Ectodermal cell (in vitro differentiated cells): ENCODE measurements at regions not wholly inside any gene's neighbourhood (a gene's known extent, or its start where the extent isn't known, plus 50 kb on each side); places are given as distances from the start of the nearest gene placed in this dataset.

Experiments used
- H3K27ac ChIP-seq: 2 replicates; pipeline ENCODE4 v1.7.0; 2013; ENCODE audit warnings: mild to moderate bottlenecking, low read depth, low read length; ENCODE audit not compliant: insufficient read depth, poor library complexity, severe bottlenecking
- H3K27me3 ChIP-seq: 2 replicates; pipeline ENCODE4 v1.7.0; 2013; ENCODE audit warnings: mild to moderate bottlenecking, low read length; ENCODE audit not compliant: insufficient read depth, control insufficient read depth, poor library complexity, severe bottlenecking
- H3K36me3 ChIP-seq: one replicate; pipeline ENCODE4 v1.7.0; 2013; ENCODE audit warnings: low read length; ENCODE audit not compliant: control insufficient read depth, insufficient read depth
- H3K4me1 ChIP-seq: one replicate; pipeline ENCODE4 v1.7.0; 2013; ENCODE audit warnings: low read length; ENCODE audit not compliant: control insufficient read depth, insufficient read depth
- H3K4me3 ChIP-seq: 2 replicates; pipeline ENCODE4 v1.7.0; 2013; ENCODE audit warnings: low read depth, low read length, control low read depth; ENCODE audit not compliant: insufficient read depth
- H3K9me3 ChIP-seq: 2 replicates; pipeline ENCODE4 v1.7.0; 2013; ENCODE audit warnings: mild to moderate bottlenecking, low read length, moderate library complexity; ENCODE audit not compliant: control insufficient read depth
- WGBS, 2 experiments: methylation state at CpG; one replicate each; pipeline ENCODE4 v1.1.7; 2013; ENCODE audit warnings: missing lambda C conversion rate in 2 of 2; 5-methylcytosine and 5-hydroxymethylcytosine counted together

DNA sequence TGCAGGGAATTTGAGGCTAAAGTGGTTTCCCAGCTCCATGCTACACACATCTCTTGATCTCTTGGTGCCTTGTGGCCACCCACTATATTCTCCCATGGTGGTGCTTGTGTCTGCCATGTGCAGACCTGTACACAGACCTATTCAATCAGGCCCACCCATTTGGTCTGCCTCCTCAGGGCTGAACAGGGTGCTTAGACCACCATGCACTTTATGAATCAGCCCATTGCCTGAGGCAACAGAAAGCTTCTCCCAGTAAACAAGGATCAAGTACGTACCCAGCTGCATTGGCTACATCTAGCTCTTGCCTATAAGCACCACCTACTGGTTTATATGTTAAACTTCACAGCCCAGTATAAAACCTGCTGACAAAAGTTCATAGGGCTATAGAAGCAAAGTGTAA lies 664.3 kb upstream of the EDIL3 start:
- Histone ChIP-seq H3K36me3 (no peaks in the 10 kb centered on the region), H3K4me1 (no peaks in the 10 kb centered on the region), H3K27ac (no peak overlapping the region), H3K27me3 (no peaks in the 10 kb centered on the region), H3K9me3 (no peaks in the 10 kb centered on the region), H3K4me3 (no peak overlapping the region)
- 35 to 41% methylated on average over 1 of the region's 1 CpG for WGBS, 2 experiments

DNA sequence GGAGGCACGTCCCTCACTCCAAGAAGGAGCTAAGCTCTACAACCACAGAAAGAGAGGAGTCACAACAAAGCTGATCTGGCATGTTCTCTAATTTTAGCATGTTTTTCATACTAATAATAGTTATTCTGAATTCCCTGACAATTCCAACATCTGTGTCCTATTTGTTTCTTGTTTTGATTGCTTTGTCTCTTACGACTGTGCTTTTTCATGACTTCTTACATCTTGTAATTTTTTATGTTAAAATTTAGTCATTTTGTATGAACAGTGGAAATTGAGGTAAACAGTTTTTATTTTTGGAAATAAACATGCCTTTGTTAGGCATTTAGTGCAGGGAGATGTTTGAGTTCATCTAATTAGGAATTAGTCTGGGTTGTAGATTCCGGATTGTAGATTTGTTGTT lies 668.1 kb upstream of the EDIL3 start:
- no peaks in the 10 kb centered on the region for H3K9me3 ChIP-seq
- no peaks in the 10 kb centered on the region for H3K36me3 ChIP-seq
- H3K4me1 ChIP-seq: no peaks in the 10 kb centered on the region
- no peak overlapping the region for H3K27ac ChIP-seq
- H3K27me3 ChIP-seq: no peaks in the 10 kb centered on the region
- 98 to 100% methylated on average over 2 to 3 of the region's 3 CpGs for WGBS, 2 experiments
- H3K4me3 ChIP-seq: no peak overlapping the region

DNA sequence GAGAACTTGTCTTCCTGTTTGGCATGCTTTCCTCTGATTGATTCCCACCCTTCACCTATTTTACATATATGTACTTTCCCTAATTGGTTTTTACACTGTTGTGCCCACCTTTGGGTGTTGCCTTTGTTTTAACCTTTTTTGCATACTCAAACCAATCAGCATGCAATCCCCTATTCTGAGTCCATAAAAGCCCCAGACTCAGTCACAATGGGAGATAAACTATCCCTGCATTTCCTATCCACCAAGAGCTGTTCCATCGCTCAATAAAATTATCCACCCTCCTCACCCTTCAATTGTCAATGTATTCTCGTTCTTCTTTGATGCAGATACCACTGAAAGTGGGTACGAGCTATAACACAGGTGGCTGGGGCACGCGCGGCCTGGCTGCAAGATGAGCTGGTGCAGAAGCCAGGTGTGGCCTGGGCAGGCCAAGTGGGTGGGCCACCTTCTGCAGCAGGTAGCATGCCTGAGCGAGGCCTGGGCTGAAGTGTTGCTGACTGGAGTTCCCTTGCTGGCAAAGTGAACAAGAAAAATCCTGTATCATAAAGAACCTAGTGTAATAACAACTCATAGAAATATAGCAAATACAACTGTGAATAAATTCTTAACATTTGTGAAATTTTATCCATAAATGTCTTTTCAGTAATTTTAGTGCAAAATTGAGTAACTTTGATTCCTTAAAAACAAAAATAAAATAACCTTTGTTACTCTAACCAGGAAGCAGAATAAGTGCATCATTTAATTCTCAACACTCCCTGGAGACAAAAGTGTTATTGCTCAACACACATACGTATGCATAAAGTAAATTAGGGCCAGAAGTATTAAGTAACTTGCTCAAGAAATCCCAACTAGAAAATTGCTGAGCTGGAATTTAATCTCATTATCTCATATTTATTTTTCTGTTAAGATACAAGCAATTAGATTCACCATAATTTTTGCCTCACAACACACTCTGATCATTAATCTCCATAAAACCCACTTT lies 685.3 kb upstream of the EDIL3 start:
- no peak overlapping the region for H3K27ac ChIP-seq
- no peak overlapping the region for H3K4me3 ChIP-seq
- no peaks in the 10 kb centered on the region for H3K9me3 ChIP-seq
- H3K36me3 ChIP-seq: no peaks in the 10 kb centered on the region
- whole genome bisulfite sequencing, 2 experiments: 90% methylated on average over 7 to 8 of the region's 8 CpGs
- H3K27me3 ChIP-seq: no peaks in the 10 kb centered on the region
- H3K4me1 ChIP-seq: no peaks in the 10 kb centered on the region

DNA sequence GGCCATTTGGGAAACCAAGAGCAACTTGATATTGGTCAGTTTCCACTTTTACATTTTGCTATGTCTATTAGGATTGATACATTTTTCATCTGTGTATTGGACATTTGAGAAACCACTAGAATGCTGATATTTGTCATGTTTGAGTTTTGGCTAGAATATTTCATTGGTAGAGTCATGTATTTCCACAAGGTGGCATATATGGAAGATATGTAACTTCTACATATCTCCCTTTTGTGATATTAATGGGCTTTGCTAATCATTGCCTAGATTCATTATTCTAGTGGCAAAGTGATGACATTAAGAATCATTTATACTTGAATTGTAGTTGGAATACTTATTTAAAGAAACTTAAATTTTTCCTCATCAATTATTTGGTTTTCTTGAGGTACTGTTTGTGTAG lies 692.9 kb upstream of the EDIL3 start:
- Histone ChIP-seq H3K4me1 (no peaks in the 10 kb centered on the region), H3K27ac (no peak overlapping the region), H3K9me3 (no peaks in the 10 kb centered on the region), H3K4me3 (no peak overlapping the region), H3K27me3 (no peaks in the 10 kb centered on the region), H3K36me3 (no peaks in the 10 kb centered on the region)

DNA sequence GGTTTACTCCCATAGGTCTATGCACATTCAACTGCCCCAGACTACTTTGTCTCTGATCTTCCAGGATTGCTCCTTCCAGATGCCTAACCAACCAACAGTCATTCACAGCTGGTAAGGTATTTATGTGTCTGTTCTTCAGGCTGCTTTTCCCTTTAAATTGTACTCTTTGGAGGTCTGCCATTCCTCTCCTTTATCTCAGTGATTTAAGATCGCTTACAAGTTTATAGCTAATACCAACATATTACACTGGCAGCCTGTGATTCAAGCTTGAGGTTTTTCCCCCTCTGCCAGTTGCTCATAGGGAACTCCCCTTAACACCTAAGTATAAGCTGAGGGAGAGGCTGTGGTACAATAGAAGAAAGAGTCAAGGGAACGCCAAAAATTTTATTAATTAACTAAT lies 711.7 kb upstream of the EDIL3 start:
- Histone ChIP-seq H3K36me3 (no peaks in the 10 kb centered on the region), H3K27me3 (no peaks in the 10 kb centered on the region), H3K4me1 (no peaks in the 10 kb centered on the region), H3K9me3 (no peaks in the 10 kb centered on the region), H3K27ac (no peak overlapping the region), H3K4me3 (no peak overlapping the region)
- 98 to 100% methylated on average over 2 of the region's 2 CpGs for WGBS, 2 experiments

DNA sequence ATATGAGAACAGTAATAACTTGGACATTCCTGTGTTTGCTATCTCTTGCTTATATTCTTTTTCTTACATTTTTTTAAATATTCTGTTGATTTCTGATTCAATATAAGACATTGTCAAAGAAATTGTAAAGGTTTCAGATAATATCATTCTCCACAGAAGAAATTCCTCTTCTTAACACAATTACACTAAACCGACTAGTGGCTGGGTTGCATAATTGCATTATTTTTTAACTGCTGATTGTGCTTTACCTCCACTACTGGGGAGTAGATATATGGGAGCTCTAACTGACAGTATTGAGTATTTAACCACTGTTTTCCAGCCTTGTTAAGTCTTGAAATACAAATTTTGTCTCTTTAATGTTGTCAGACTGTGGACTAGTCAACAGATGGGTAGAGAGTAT lies 723.8 kb upstream of the EDIL3 start:
- no peaks in the 10 kb centered on the region for H3K36me3 ChIP-seq
- no peaks in the 10 kb centered on the region for H3K4me1 ChIP-seq
- no peaks in the 10 kb centered on the region for H3K9me3 ChIP-seq
- no peaks in the 10 kb centered on the region for H3K27me3 ChIP-seq
- 45% methylated on average over 1 of the region's 1 CpG; no CpG with 5 or more reads in 1 of the 2 experiments for WGBS, 2 experiments
- H3K27ac ChIP-seq: no peak overlapping the region
- no peak overlapping the region for H3K4me3 ChIP-seq

DNA sequence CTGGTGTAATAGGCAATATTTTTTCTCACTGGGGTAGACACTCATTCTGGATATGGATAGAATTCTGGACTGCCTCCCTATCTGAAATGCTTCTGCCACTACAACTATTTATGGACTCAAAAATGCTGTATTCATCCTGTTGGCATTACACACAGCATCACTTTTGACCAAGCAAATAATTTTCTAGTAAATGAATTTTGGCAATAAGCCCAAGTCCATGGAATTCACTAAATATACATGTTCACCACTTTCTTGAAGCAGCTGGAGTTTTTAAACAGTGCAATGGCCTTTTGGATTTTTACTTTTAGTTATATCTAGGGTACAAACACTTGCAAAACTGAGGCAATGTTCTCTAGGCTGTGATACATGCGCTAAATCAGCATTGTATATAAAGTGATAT lies 724.9 kb upstream of the EDIL3 start:
- Histone ChIP-seq H3K9me3 (no peaks in the 10 kb centered on the region), H3K36me3 (no peaks in the 10 kb centered on the region), H3K27me3 (no peaks in the 10 kb centered on the region), H3K4me3 (no peak overlapping the region), H3K4me1 (no peaks in the 10 kb centered on the region), H3K27ac (no peak overlapping the region)
- WGBS, 2 experiments: 100% methylated on average over 1 of the region's 1 CpG; no CpG with 5 or more reads in 1 of the 2 experiments

DNA sequence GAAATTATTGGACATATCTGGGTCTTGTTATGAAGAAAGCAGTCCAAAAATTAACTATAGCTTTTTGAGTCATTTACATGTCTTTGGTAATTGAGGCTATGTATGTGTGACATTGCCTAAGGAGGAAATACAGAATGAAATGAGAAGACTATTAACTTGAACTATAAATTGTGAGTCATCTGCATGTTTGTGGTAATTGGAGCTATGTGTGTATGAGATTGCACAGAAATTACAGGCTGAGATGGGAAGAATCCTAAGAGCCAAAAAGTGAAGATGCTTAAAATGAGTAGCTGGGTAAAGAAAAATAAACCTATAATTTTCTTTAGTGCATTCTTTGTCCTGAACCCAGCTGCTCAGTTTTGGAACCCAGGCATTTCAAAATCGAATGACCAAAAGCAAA lies 747.6 kb upstream of the EDIL3 start:
- Histone ChIP-seq H3K4me1 (no peaks in the 10 kb centered on the region), H3K36me3 (no peaks in the 10 kb centered on the region), H3K9me3 (no peaks in the 10 kb centered on the region), H3K4me3 (no peak overlapping the region), H3K27ac (no peak overlapping the region), H3K27me3 (no peaks in the 10 kb centered on the region)
- WGBS, 2 experiments: 85 to 94% methylated on average over 1 of the region's 1 CpG

DNA sequence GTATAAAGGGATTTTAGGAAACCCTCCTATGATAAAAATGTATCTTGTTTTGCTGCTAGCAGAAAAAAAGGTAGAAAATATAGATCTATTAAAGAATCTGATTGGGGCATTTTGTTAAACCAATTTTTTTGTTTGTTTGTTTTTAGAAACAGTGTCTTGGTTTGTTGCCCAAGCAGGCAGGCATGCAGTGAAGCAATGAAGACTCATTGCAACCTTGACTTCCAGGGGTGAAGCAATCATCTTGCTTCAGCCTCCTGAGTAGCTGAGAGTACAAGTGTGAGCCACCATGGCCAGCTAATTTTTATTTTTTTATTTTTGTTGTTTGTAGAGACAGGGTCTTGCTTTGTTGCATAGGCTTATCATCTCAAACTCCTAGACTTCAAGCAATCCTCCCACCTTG lies 755.8 kb upstream of the EDIL3 start:
- Histone ChIP-seq H3K36me3 (no peaks in the 10 kb centered on the region), H3K27ac (no peak overlapping the region), H3K9me3 (no peaks in the 10 kb centered on the region), H3K4me1 (no peaks in the 10 kb centered on the region), H3K27me3 (no peaks in the 10 kb centered on the region), H3K4me3 (no peak overlapping the region)

DNA sequence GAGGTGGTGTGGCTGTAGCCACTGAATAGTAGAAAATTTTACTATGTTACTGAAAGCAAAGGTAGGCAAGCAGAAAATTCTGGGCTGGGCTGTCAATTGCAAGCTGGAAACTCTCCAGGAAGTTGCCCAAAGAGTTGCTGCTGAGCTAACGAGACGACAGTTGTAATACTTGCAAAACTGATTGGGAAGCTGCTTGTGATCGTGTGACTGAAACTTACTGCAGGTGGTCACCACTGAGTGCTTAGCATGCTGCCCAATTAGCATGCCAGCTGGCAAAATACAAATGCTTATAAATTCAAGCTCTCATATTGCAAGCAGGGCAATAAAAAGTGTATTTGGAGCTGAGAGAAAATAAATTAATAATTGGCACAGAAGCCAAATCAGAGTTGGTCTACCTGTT lies 758.5 kb upstream of the EDIL3 start:
- Histone ChIP-seq H3K4me3 (no peak overlapping the region), H3K4me1 (no peaks in the 10 kb centered on the region), H3K9me3 (no peaks in the 10 kb centered on the region), H3K36me3 (no peaks in the 10 kb centered on the region), H3K27me3 (no peaks in the 10 kb centered on the region), H3K27ac (no peak overlapping the region)
- WGBS, 2 experiments: 72 to 77% methylated on average over 3 of the region's 3 CpGs
